T-helper 17 cell (primary cell): ENCODE measurements at regions not wholly inside any gene's neighbourhood (a gene's known extent, or its start where the extent isn't known, plus 50 kb on each side); places are given as distances from the start of the nearest gene placed in this dataset.

Experiments
- ATAC-seq: fragments of 150-1000 bp; cut with Tn5 transposase; 2 replicates; pipeline ENCODE4 v1.10.0; 2021; ENCODE audit warnings: mild to moderate bottlenecking, moderate library complexity
- DNase-seq, 3 donors: peaks; one replicate each; pipeline versions ENCODE4 v3.0.0 to v3.0.0-alpha.2; 2020 to 2021
- H3K9me3 ChIP-seq: one replicate; pipeline ENCODE4 v1.7.0; 2013; ENCODE audit warnings: low read length, mild to moderate bottlenecking; ENCODE audit not compliant: control insufficient read depth, poor library complexity, severe bottlenecking
- H3K27ac Mint-ChIP-seq: one replicate; pipeline ENCODE4 v1.8.0; 2022; ENCODE audit warnings: mild to moderate bottlenecking, moderate library complexity, mixed read lengths
- H3K27me3 Mint-ChIP-seq: one replicate; pipeline ENCODE4 v1.8.0; 2022; ENCODE audit warnings: mixed read lengths
- H3K36me3 Mint-ChIP-seq: one replicate; pipeline ENCODE4 v1.8.0; 2022; ENCODE audit warnings: low read depth, mixed read lengths
- H3K4me1 Mint-ChIP-seq: one replicate; pipeline ENCODE4 v1.8.0; 2022; ENCODE audit warnings: mild to moderate bottlenecking, mixed read lengths
- H3K4me3 Mint-ChIP-seq: one replicate; pipeline ENCODE4 v1.8.0; 2022; ENCODE audit warnings: mild to moderate bottlenecking, moderate library complexity, mixed read lengths

DNA sequence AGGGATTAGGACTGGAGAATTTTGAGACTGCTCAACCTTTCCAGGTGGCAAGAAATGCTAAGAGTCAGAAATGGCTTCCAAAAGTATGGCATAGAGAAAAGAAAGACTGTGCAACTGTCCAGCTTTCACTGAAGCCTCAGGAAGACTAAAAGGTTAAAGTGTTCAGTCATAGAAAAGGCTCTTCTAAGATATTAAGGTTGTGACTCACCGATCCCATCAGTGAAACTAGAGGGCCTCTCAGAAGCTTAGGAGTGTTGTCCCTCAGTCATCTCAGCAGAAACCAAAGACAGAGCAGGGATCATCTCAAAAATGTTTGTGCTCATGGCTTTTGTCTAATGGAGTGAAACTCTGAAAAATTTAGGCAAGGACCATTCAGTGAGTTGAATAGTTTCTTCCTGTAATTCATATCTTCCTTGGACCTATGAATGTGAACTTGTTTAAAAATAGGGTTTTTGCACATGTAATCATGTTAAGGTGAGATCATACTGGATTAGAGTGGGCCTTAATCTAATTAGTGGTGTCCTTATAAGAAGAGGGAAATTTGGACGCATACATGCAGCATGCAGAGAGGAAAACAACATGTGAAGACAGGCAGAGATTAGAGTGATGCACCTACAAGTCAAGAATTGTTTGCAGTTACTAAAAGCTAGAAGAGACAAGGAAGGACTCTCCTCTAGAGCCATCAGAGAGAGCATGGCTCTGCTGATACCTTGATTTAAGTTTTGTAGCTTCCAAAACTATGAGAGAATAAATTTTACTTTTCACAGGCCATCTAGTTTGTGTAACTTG, 71.3 kb downstream of the RPE65 start:
- Mint-ChIP-seq H3K27ac (no peak overlapping the region), H3K4me1 (no peaks in the 10 kb centered on the region), H3K27me3 (no peaks in the 10 kb centered on the region), H3K4me3 (no peak overlapping the region), H3K36me3 (no peaks in the 10 kb centered on the region)
- no peak for ATAC-seq
- no peak for DNase-seq
- no peaks in the 10 kb centered on the region for H3K9me3 ChIP-seq

DNA sequence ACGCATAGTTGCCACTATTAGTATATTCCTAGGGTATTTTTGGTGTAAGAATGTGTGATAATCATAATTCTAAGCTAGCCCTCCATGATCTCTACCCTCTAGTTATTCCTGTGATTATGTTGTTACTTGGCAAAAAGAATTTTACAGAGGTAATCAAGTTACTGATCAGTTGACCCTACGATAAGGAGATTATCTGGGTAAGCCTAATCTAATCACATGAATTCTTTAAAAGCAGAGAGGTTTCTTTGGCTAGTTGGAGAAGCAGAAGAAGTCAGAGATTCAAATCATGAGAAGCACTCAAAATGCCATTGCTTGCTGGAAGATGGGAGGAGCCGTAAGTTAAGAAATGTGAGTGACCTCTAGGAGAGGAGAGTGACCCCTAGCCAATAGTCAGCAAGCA, 72.7 kb downstream of the RPE65 start:
- ATAC-seq, result no peak
- no peak for DNase-seq
- H3K4me1 Mint-ChIP-seq, result no peaks in the 10 kb centered on the region
- H3K4me3 Mint-ChIP-seq, result no peak overlapping the region
- H3K9me3 ChIP-seq, result no peaks in the 10 kb centered on the region
- no peaks in the 10 kb centered on the region for H3K27me3 Mint-ChIP-seq
- no peaks in the 10 kb centered on the region for H3K36me3 Mint-ChIP-seq
- H3K27ac Mint-ChIP-seq, result no peak overlapping the region

DNA sequence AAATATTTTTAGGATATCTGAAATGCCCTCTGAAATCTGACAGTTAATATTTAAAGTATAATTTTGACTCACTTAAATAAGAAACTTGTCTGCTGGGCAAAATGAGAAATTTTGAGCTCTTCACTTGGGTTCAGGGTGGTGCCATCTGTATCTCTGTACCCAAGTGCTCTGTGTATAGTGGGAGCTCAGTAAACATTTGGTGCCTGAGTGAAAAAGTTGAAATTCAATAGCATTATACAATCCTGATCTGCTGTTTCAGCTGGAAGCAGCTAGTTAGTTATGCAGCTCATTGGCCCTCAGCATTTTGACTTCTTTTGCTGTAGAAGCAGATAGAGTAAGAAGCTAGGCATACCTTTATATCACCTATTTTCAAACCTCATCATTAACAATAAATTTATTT, 73.3 kb downstream of the RPE65 start:
- DNase-seq (no peak), ATAC-seq (no peak)
- H3K9me3 ChIP-seq, result no peaks in the 10 kb centered on the region
- H3K36me3 Mint-ChIP-seq, result no peaks in the 10 kb centered on the region
- no peaks in the 10 kb centered on the region for H3K4me1 Mint-ChIP-seq
- no peaks in the 10 kb centered on the region for H3K27me3 Mint-ChIP-seq
- no peak overlapping the region for H3K4me3 Mint-ChIP-seq
- H3K27ac Mint-ChIP-seq, result no peak overlapping the region

DNA sequence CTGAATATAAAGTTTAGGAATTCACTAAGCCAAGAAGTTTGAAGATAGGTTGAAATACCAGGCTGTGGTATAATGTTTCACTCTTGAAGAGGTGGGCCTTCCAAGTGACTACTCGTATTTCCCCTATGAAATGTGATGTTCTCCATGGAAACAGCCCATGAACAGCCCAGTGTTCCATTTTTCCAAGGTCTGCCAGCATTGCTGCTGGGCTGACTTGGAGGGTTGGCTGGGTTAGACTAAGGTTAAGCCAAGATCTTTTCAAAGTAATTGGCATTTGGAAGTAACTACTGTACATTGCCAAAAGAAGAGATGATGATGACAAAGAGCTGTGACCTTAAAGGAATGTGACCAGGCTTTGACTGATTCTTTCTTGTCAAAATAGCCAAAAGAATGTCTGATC, 73.8 kb downstream of the RPE65 start:
- Mint-ChIP-seq H3K27me3 (no peaks in the 10 kb centered on the region), H3K36me3 (no peaks in the 10 kb centered on the region), H3K4me1 (no peaks in the 10 kb centered on the region), H3K4me3 (no peak overlapping the region), H3K27ac (no peak overlapping the region)
- DNase-seq (no peak), ATAC-seq (no peak)
- H3K9me3 ChIP-seq, result no peaks in the 10 kb centered on the region

DNA sequence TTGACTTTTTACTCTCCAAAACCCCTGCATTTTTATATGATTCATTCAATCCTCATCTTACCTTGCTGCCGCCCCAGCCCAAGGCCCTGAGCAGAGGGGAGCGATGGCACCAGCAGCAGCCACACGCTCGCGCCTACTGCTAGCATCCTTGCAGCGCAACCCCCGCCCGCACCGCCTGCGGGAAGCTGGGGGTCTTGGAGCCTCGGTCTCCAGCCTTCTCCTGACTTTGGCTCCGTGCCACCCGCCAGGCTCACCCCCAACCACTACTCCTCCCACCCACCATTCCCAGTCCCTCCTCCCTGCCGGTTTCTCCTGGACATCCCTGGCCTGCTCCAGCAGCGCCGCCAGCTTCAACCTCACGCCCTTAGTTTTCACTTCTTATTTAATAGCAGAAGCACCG, 76.6 kb downstream of the RPE65 start:
- Mint-ChIP-seq H3K27ac (no peak overlapping the region), H3K4me1 (no peaks in the 10 kb centered on the region), H3K27me3 (peaks cover 5% of the 10 kb centered on the region), H3K36me3 (no peaks in the 10 kb centered on the region), H3K4me3 (no peak overlapping the region)
- ATAC-seq (no peak), DNase-seq (no peak)
- H3K9me3 ChIP-seq, result no peaks in the 10 kb centered on the region

DNA sequence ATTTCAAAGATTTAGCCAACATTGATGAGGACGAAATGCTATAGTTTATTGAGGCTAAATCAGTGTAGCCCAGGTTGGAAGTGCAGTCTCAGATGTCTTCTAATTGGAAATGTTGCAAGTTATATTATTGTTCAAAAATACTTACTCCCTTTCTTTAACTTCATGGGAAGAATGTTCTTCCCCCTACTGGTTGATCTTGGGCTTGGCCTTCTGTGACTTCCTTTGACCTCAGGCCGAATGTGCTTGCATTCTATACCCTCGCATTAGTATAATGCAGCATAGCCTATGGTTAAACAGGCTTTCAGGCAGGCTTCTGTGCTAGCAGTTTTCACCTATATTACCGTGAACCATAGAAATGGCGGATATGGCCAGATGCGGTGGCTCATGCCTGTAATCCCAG, 77.3 kb downstream of the RPE65 start:
- Mint-ChIP-seq H3K36me3 (no peaks in the 10 kb centered on the region), H3K4me1 (no peaks in the 10 kb centered on the region), H3K27me3 (peaks cover 5% of the 10 kb centered on the region), H3K27ac (no peak overlapping the region), H3K4me3 (no peak overlapping the region)
- no peaks in the 10 kb centered on the region for H3K9me3 ChIP-seq
- ATAC-seq, result no peak
- no peak for DNase-seq

DNA sequence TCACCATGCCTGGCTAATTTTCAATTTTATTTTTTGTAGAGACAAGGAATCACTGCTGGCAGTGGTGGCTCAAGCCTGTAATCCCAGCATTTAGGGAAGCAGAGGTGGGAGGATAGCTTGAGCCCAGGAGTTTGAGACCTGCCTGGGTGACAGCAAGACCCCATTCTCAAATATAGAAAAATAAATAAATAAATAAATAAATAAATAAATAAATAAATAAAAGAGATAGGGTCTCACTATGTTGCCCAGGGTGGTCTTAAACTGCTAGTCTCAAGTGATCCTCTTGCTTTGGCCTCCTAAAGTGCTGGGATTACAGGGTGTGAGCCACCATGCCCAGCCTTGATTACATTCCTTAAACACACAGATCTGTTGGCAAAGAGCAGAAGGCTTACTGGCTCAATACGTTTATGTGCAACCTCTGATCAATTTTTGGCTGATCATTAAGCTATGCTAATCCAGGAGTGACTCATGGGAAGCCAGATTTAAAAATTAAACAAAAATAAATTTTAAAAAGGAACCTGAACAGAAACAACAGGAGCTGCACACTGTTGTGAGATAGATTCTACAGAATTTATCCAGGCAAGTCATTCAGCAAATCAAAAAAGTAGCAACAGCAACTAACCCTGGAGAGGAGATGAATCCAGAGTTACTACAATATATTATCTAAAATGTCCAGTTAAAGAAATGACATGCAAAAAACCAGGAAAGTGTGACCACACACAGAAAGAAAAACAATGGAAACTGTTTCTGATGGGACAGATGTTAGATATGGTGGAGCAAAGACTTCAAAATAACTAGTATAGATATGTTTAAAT, 79.4 kb downstream of the RPE65 start:
- Mint-ChIP-seq H3K27me3 (peaks cover 5% of the 10 kb centered on the region), H3K4me1 (no peaks in the 10 kb centered on the region), H3K27ac (no peak overlapping the region), H3K36me3 (no peaks in the 10 kb centered on the region), H3K4me3 (no peak overlapping the region)
- no peaks in the 10 kb centered on the region for H3K9me3 ChIP-seq
- no peak for ATAC-seq
- DNase-seq, result no peak

DNA sequence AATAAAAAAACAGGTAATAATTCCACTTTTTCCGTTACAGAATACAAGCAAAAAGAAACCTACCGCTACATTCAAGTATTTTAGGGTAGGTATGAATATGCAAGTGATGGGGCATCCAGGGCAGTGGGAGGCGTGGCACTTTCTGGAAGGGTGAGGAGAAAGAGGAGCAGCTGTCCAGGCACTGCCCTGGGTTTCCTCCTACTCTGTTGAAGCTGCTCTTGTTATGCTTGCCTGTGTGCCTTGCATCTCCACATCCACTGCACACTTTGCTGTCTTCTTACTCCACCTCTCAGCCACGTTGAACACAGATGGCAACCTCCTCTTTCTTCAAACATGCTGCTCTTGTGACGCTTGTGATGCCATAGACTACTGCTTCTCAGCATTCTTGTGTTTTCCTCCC, 83.2 kb downstream of the RPE65 start:
- Mint-ChIP-seq H3K4me3 (no peak overlapping the region), H3K36me3 (no peaks in the 10 kb centered on the region), H3K27me3 (peaks cover 5% of the 10 kb centered on the region), H3K27ac (no peak overlapping the region), H3K4me1 (no peaks in the 10 kb centered on the region)
- H3K9me3 ChIP-seq, result no peaks in the 10 kb centered on the region
- no peak for DNase-seq
- no peak for ATAC-seq

DNA sequence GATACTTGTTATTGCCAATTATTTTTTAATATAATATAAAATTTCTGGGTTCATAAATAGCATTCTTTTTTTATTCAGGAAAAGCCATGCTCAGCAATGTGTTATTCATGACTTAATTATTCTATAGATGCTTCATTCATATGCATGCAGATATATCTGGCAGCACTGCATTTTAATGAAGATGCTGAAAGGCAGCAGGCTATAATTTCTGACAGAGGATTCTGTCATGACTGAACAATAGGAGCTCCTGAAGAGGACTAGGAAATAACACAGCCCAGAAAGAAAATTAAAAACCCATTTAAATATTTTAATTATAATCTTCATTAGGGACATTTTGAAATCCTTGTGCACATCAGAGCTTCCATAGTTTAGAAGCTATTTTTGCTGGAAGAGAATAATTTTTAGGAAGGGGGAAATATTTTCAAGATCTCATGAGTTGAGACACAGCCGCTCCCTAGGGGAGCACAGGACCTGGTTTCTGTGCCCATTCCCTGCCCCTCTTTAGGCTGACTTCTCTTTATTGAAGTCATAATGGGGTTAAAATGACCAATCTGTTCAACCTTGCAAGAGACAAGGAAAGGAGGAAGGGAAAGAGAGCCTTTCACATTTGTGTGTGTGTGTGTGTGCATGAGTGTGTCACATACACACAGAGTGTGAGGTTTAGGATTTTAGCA, 83.9 kb downstream of the RPE65 start:
- Mint-ChIP-seq H3K27ac (no peak overlapping the region), H3K36me3 (no peaks in the 10 kb centered on the region), H3K4me1 (no peaks in the 10 kb centered on the region), H3K4me3 (no peak overlapping the region), H3K27me3 (peaks cover 5% of the 10 kb centered on the region)
- ATAC-seq, result no peak
- no peaks in the 10 kb centered on the region for H3K9me3 ChIP-seq
- no peak for DNase-seq

DNA sequence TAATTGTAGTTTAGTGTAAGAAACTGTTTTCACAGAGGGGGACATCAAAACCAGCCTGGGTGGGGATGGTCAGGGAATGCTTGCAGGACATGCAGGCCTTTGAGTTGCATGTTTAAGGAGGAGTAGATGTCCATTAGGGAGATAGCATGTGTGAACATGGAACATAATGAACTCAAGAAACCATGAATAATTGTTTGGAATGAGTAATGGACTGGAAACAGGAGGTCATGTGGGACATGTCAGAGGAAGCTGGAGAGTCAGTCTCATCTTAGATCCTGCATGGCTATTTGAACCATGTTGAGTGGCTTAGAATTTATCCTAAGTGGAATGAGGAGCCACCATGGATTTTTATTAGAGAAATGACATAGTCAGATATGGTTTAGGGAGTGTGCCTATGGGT, 86.4 kb downstream of the RPE65 start:
- no peaks in the 10 kb centered on the region for H3K36me3 Mint-ChIP-seq
- H3K4me3 Mint-ChIP-seq, result no peak overlapping the region
- ATAC-seq, result no peak
- H3K27me3 Mint-ChIP-seq, result no peaks in the 10 kb centered on the region
- H3K4me1 Mint-ChIP-seq, result no peaks in the 10 kb centered on the region
- DNase-seq, result no peak
- H3K9me3 ChIP-seq, result no peaks in the 10 kb centered on the region
- H3K27ac Mint-ChIP-seq, result no peak overlapping the region

DNA sequence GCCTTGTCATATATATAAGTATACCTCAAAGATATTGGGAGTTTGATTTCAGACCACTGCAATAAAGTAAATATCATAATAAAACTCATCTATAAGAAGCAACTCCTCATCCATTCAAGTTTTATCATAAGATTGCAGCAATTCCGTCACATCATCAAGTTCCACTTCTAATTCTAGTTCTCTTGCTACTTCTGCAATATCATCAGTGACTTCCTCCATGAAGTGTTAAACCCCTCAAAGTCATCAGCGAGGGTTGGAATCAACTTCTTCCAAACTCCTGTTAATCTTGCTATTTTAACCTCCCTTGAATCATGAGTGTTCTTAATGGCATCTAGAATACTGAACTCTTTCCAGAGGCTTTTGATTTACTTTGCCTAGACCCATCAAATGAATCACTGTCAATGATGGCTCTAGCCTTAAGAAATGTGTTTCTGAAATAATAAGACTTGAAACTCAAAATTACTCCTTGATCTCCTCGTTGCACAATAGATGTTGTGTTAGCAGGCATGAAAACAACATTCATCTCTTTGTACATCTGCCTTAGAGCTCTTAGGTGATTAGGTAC, 88.3 kb downstream of the RPE65 start:
- Mint-ChIP-seq H3K27me3 (no peaks in the 10 kb centered on the region), H3K4me3 (no peak overlapping the region), H3K4me1 (no peaks in the 10 kb centered on the region), H3K27ac (no peak overlapping the region), H3K36me3 (no peaks in the 10 kb centered on the region)
- DNase-seq (no peak), ATAC-seq (no peak)
- no peaks in the 10 kb centered on the region for H3K9me3 ChIP-seq

DNA sequence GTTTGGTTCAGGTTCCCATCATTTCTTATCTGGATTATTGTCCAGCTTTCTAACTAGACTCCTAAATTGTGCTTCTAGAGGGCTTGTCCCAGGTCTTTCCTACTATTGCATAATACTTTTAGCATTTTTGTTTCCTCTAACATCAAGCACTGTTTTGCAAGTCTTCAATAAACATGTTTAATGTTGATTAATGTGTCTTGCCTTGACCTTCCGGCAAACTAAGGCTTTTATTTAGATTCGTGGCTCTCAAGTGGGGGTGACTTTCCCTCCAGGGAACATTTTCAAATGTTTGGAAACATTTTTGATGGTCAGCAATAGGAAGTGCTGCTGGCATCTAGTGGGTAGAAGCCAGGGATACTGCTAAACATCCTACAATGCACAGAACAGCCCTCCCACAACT, 90.7 kb downstream of the RPE65 start:
- H3K9me3 ChIP-seq, result no peaks in the 10 kb centered on the region
- Mint-ChIP-seq H3K4me3 (no peak overlapping the region), H3K27me3 (no peaks in the 10 kb centered on the region), H3K27ac (no peak overlapping the region), H3K36me3 (no peaks in the 10 kb centered on the region), H3K4me1 (no peaks in the 10 kb centered on the region)
- no peak for ATAC-seq
- DNase-seq, result no peak

DNA sequence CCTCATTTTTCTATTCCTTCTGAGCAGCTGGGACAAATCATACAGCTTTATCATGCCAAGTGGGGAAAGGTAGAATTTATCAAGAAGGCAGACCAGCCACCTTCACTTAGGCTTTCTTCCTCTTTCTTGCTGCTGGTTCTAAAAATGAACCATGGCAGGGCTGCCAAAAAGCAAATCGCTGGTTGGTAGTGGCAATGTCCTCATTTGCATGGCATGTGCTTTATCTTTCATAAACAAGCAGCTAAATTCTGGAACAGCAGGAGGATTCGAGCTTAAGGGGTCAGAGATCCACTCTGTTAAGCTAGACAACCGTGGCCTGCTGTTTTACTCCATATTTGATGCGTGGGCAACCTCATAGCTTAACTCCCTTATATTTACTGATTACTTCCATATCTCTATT, 91.3 kb downstream of the RPE65 start:
- DNase-seq (no peak), ATAC-seq (no peak)
- Mint-ChIP-seq H3K27me3 (no peaks in the 10 kb centered on the region), H3K27ac (no peak overlapping the region), H3K36me3 (no peaks in the 10 kb centered on the region), H3K4me1 (no peaks in the 10 kb centered on the region), H3K4me3 (no peak overlapping the region)
- H3K9me3 ChIP-seq, result no peaks in the 10 kb centered on the region
